Karpas-422 (cell line): ENCODE measurements at regions not wholly inside any gene's neighbourhood (a gene's known extent, or its start where the extent isn't known, plus 50 kb on each side); places are given as distances from the start of the nearest gene placed in this dataset.
"Not testable (repeated sequence)": the region's sequence is repeated elsewhere in the genome, so short reads cannot be mapped to it uniquely, and the experiment has no call there.

ENCODE experiments used
- DNase-seq: peaks from one replicate; pipeline ENCODE4 v3.0.0-alpha.2; 2015
- H2AFZ ChIP-seq: fragments of 200-600 bp; sonication (generic); 2 replicates; pipeline ENCODE4 v1.6.1; 2014; ENCODE audit warnings: antibody characterized with exemption, low read length, mixed read lengths
- H3K27ac ChIP-seq: fragments of 200-600 bp; sonication (generic); 2 replicates; pipeline ENCODE4 v1.5.1; 2014; ENCODE audit warnings: mild to moderate bottlenecking, low read length, moderate library complexity
- H3K27me3 ChIP-seq: fragments of 200-600 bp; sonication (generic); 2 replicates; pipeline ENCODE4 v1.6.1; 2014; ENCODE audit warnings: low read length, mixed read lengths
- H3K36me3 ChIP-seq: fragments of 200-600 bp; sonication (generic); 2 replicates; pipeline ENCODE4 v1.6.1; 2014; ENCODE audit warnings: low read length, mixed read lengths; ENCODE audit not compliant: insufficient read depth
- H3K4me1 ChIP-seq: fragments of 200-600 bp; sonication (generic); 2 replicates; pipeline ENCODE4 v1.6.1; 2014; ENCODE audit warnings: mild to moderate bottlenecking, low read length, mixed read lengths
- H3K4me2 ChIP-seq: fragments of 200-600 bp; sonication (generic); 2 replicates; pipeline ENCODE4 v1.6.1; 2014; ENCODE audit warnings: low read length, low read depth, mild to moderate bottlenecking; ENCODE audit not compliant: poor library complexity, severe bottlenecking
- H3K4me3 ChIP-seq: fragments of 200-600 bp; sonication (generic); 2 replicates; pipeline ENCODE4 v1.5.1; 2014; ENCODE audit warnings: mild to moderate bottlenecking, antibody characterized with exemption, low read length, mixed read lengths
- H3K79me2 ChIP-seq: fragments of 200-600 bp; sonication (generic); 2 replicates; pipeline ENCODE4 v1.6.1; 2014; ENCODE audit warnings: mild to moderate bottlenecking, low read length, mixed read lengths
- H3K9ac ChIP-seq: fragments of 200-600 bp; sonication (generic); 2 replicates; pipeline ENCODE4 v1.6.0; 2014; ENCODE audit warnings: low read length
- H3K9me2 ChIP-seq: fragments of 200-600 bp; sonication (generic), shearing (Covaris generic); replicated peaks from 2 replicates; pipeline ENCODE4 v1.6.0; 2014; ENCODE audit warnings: mild to moderate bottlenecking, low read length, moderate library complexity; ENCODE audit not compliant: insufficient read depth
- H3K9me3 ChIP-seq: fragments of 300-700, 200-600 bp; sonication (generic); 2 replicates; pipeline ENCODE4 v1.6.1; 2014; ENCODE audit warnings: low read length, mixed read lengths
- H4K20me1 ChIP-seq: fragments of 200-600 bp; sonication (generic); 2 replicates; pipeline ENCODE4 v1.6.1; 2014; ENCODE audit warnings: mild to moderate bottlenecking, antibody characterized with exemption, low read length, low read depth; ENCODE audit not compliant: insufficient read depth

DNA sequence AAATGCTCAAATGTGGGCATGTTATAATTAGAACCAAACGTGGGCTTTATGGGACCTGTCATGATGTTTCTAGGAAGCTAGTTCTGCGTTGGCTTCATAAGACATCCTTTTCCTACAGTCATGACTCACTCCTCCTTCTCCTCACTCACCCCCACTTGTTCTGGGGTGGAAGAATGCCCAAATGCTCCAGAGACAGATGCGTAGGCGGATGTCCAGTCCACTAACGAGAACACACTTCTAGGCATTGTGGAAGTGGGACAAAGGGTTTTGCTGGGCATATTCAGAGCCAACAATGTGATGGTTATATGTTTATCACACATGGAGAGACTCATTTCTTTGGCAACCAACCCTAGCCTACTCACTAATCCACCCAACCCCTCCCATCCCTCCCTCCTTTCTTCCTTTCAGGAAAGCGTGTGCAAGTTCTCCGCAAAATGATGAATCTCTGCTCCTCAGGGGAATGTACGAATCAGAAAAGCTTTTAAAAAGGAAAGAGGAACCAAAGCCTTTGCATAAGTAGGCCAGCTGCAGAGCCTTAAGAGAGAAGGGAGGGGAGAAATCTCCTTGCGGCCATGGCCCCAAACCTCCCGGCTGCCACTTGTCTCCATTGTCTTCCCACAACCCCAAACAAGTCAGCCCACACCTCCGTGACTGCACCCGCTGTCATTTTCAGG, 123.0 kb upstream of the SPRED1 start:
- H2AFZ ChIP-seq, result peak overlapping the region; percentile 70; the same call in 1 of the 2 replicates
- no peaks in the 10 kb centered on the region for H3K9me3 ChIP-seq
- peaks cover 45% of the 10 kb centered on the region for H3K4me1 ChIP-seq
- no peaks in the 10 kb centered on the region for H3K79me2 ChIP-seq
- peak overlapping the region; percentile 50 for H3K27ac ChIP-seq
- H3K27me3 ChIP-seq, result no peaks in the 10 kb centered on the region
- no peaks in the 10 kb centered on the region for H4K20me1 ChIP-seq
- H3K4me3 ChIP-seq, result peak overlapping the region; percentile 66
- H3K9me2 ChIP-seq, result no peaks in the 10 kb centered on the region
- H3K4me2 ChIP-seq, result peak overlapping the region; percentile 81
- H3K36me3 ChIP-seq, result no peaks in the 10 kb centered on the region
- H3K9ac ChIP-seq, result peak overlapping the region; percentile 54
- DNase-seq, result peak; percentile 88

DNA sequence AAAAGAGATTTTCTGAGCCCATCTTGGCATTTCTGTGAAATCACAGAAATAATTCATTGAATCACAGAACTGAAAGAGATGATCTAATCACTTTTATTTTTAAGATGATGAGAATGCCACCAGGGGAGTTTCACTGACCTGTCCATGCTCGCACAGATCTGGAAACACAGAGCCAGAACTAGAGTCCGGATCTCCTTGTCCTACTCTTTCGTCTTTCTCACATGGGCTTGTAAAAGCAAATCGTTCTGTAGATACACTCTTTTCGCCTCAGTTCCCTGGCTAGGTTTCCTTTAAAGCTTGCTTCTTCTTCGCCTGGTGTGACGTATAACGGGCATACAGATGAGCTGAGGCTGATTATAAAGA, 122.5 kb upstream of the SPRED1 start:
- Histone ChIP-seq H3K4me1 (peaks cover 46% of the 10 kb centered on the region), H3K27ac (peak overlapping the region; percentile 50), H4K20me1 (no peaks in the 10 kb centered on the region), H3K79me2 (no peaks in the 10 kb centered on the region), H3K9ac (peak overlapping the region; percentile 54), H3K27me3 (no peaks in the 10 kb centered on the region), H3K4me2 (peak overlapping the region; percentile 81), H2AFZ (peak overlapping the region; percentile 70; the same call in 1 of the 2 replicates), H3K9me3 (no peaks in the 10 kb centered on the region), H3K4me3 (peak overlapping the region; percentile 66), H3K36me3 (no peaks in the 10 kb centered on the region), H3K9me2 (no peaks in the 10 kb centered on the region)
- DNase-seq, result peak; percentile 64

- Histone ChIP-seq H3K27ac (no peak overlapping the region), H3K9me3 (no peaks in the 10 kb centered on the region), H3K4me3 (peak overlapping the region; percentile 66), H4K20me1 (no peaks in the 10 kb centered on the region), H3K9ac (peak overlapping the region; percentile 54; the same call in 1 of the 2 replicates), H3K4me1 (peaks cover 46% of the 10 kb centered on the region), H2AFZ (no peak overlapping the region), H3K4me2 (peak overlapping the region; percentile 81), H3K9me2 (no peaks in the 10 kb centered on the region), H3K79me2 (no peaks in the 10 kb centered on the region), H3K36me3 (no peaks in the 10 kb centered on the region), H3K27me3 (no peaks in the 10 kb centered on the region)
- peak; percentile 46 for DNase-seq
These were observed 121.7 kb upstream of the SPRED1 start for GRCh38 chr15:38130740-38131498.

- no peaks in the 10 kb centered on the region for H3K79me2 ChIP-seq
- no peaks in the 10 kb centered on the region for H3K9me3 ChIP-seq
- H2AFZ ChIP-seq, result no peak overlapping the region
- H4K20me1 ChIP-seq, result no peaks in the 10 kb centered on the region
- no peak overlapping the region for H3K4me3 ChIP-seq
- H3K9me2 ChIP-seq, result no peaks in the 10 kb centered on the region
- no peaks in the 10 kb centered on the region for H3K36me3 ChIP-seq
- H3K9ac ChIP-seq, result no peak overlapping the region
- H3K27me3 ChIP-seq, result no peaks in the 10 kb centered on the region
- no peak overlapping the region for H3K27ac ChIP-seq
- H3K4me1 ChIP-seq, result peaks cover 30% of the 10 kb centered on the region
- DNase-seq, result peak; percentile 57
- H3K4me2 ChIP-seq, result no peak overlapping the region
These were observed 118.4 kb upstream of the SPRED1 start for GRCh38 chr15:38134252-38134651.

DNA sequence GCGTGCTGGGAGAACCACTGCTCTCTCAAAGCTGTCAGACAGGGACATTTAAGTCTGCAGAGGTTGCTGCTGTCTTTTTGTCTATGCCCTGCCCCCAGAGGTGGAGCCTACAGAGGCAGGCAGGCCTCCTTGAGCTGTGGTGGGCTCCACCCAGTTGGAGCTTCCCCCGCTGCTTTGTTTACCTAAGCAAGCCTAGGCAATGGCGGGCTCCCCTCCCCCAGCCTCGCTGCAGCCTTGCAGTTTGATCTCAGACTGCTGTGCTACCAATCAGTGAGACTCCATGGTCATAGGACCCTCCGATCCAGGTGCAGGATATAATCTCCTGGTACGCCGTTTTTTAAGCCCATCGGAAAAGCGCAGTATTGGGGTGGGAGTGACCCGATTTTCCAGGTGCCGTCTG, 110.4 kb upstream of the SPRED1 start:
- not testable (repeated sequence) for H3K4me2 ChIP-seq, H3K36me3 ChIP-seq, H3K27ac ChIP-seq, H3K4me3 ChIP-seq, H2AFZ ChIP-seq, H3K27me3 ChIP-seq, H3K9me2 ChIP-seq, H3K79me2 ChIP-seq, H3K9ac ChIP-seq, H3K9me3 ChIP-seq, DNase-seq, H4K20me1 ChIP-seq
- H3K4me1 ChIP-seq, result peaks cover 30% of the 10 kb centered on the region

DNA sequence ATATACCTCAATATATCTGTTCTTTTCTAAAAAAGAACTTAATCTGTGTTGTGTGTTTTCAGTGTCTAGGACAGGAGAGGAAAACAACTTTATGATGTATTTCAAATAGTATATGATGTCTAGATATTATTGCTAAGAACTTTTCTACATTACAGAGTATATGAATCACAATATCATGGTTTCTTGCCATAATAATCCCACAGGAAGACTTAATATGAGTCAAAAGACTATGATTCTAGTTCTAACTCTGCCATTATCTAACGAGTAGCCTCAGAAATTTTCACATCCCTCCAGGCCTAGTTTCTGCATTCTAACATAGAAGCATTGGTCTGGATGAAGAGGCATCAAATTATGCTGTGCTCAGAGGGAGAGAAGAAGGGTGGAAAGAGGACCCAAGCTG, 107.7 kb upstream of the SPRED1 start:
- Histone ChIP-seq H2AFZ (0 out of 2 replicates have a peak overlapping the region, but pooled peaks have one; percentile 56), H3K79me2 (no peaks in the 10 kb centered on the region), H3K27ac (peak overlapping the region; percentile 64), H3K27me3 (no peaks in the 10 kb centered on the region), H3K9me3 (peaks cover 3% of the 10 kb centered on the region; the same call in 1 of the 2 replicates), H3K36me3 (no peaks in the 10 kb centered on the region), H3K4me3 (peak overlapping the region; percentile 30; the same call in 1 of the 2 replicates), H3K4me2 (peak overlapping the region; percentile 45), H4K20me1 (no peaks in the 10 kb centered on the region), H3K4me1 (peaks cover 34% of the 10 kb centered on the region), H3K9me2 (no peaks in the 10 kb centered on the region), H3K9ac (peak overlapping the region; percentile 44)
- no peak for DNase-seq

DNA sequence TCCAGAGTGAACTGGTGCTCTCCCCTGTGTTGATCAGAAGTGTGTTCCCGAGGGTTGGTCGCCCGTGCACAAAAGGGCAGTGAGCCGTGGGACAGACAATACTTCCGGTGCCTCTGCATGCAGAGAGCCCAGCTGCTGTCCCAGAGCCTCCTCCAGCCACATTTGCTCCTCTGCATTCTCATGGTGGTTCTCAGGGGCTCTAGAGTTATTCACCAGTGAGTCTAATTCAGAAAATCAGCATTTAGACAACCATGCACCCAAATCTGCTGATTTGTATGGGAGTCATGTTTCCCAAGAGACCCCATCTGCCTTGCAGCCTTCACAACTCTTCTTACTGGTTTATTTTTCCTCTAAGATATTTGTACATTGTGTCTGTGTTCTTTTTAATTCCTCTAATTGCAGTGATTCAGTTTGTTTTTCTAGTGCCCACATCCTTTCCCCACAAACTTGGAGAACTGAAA, 107.0 kb upstream of the SPRED1 start:
- Histone ChIP-seq H3K4me1 (peaks cover 34% of the 10 kb centered on the region), H3K27ac (peak overlapping the region; percentile 64), H3K4me3 (peak overlapping the region; percentile 30; the same call in 1 of the 2 replicates), H3K36me3 (no peaks in the 10 kb centered on the region), H3K9ac (peak overlapping the region; percentile 44), H2AFZ (peak overlapping the region; percentile 56; the same call in 1 of the 2 replicates), H3K9me3 (peaks cover 9% of the 10 kb centered on the region), H3K4me2 (peak overlapping the region; percentile 45), H4K20me1 (no peaks in the 10 kb centered on the region), H3K79me2 (no peaks in the 10 kb centered on the region), H3K27me3 (no peaks in the 10 kb centered on the region), H3K9me2 (no peaks in the 10 kb centered on the region)
- DNase-seq, result peak; percentile 59

GRCh38 chr15:38147246-38147645, 105.4 kb upstream of the SPRED1 start:
- DNase-seq, result no peak
- Histone ChIP-seq H3K4me1 (peaks cover 34% of the 10 kb centered on the region), H3K9me2 (no peaks in the 10 kb centered on the region), H3K4me3 (no peak overlapping the region), H3K9ac (no peak overlapping the region), H3K9me3 (peaks cover 12% of the 10 kb centered on the region), H3K27me3 (no peaks in the 10 kb centered on the region), H3K36me3 (no peaks in the 10 kb centered on the region), H4K20me1 (no peaks in the 10 kb centered on the region), H3K27ac (no peak overlapping the region), H3K4me2 (no peak overlapping the region), H2AFZ (no peak overlapping the region), H3K79me2 (no peaks in the 10 kb centered on the region)
